ENCODE measurements at regions not wholly inside any gene's neighbourhood (a gene's known extent, or its start where the extent isn't known, plus 50 kb on each side); places are given as distances from the start of the nearest gene placed in this dataset.

DNA sequence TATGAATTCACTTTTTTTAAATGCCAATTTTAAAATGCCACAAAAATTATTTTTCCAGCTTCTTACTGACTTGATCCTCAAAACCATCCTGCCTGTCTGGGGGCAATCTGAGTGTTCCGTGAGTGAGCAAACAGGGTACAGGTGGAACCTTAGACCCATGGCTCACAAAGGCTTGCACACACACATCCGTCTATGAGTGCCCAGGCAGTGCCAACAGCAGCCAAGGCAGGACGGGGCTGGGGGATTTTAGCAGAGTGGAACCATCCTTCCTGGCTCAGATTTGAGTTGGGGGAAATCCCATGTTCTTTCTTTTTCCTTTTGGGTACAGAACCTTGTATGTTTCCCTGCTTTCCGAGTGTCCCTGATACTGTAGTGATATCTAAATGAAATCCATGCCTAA is 377.7 kb upstream of the MGMT start:
- Histone ChIP-seq H3K27ac (ENCODE audit: poor library complexity, severe bottlenecking) (no peak overlapping the region), H3K9me3 (ENCODE audit: severe bottlenecking) (no peaks in the 10 kb centered on the region), H3K27me3 (ENCODE audit: insufficient read depth, poor library complexity, severe bottlenecking) (no peaks in the 10 kb centered on the region), H3K36me3 (ENCODE audit: low read depth) (no peaks in the 10 kb centered on the region), H3K4me1 (ENCODE audit: insufficient read depth, poor library complexity, severe bottlenecking) (no peaks in the 10 kb centered on the region), H3K4me3 (ENCODE audit: severe bottlenecking) (no peak overlapping the region)
- DNase-seq (ENCODE audit: low spot score) (no peak), ATAC-seq (ENCODE audit: low read depth) (no peak)
- no peak for TF ChIP-seq CTCF (IDR thresholded peaks at IDR 0.05; ENCODE audit: poor library complexity, severe bottlenecking)

- Histone ChIP-seq H3K4me3 (ENCODE audit: severe bottlenecking) (no peak overlapping the region), H3K9me3 (ENCODE audit: severe bottlenecking) (no peaks in the 10 kb centered on the region), H3K27me3 (ENCODE audit: insufficient read depth, poor library complexity, severe bottlenecking) (no peaks in the 10 kb centered on the region), H3K4me1 (ENCODE audit: insufficient read depth, poor library complexity, severe bottlenecking) (no peaks in the 10 kb centered on the region), H3K27ac (ENCODE audit: poor library complexity, severe bottlenecking) (no peak overlapping the region), H3K36me3 (ENCODE audit: low read depth) (no peaks in the 10 kb centered on the region)
- no peak for TF ChIP-seq CTCF (IDR thresholded peaks at IDR 0.05; ENCODE audit: poor library complexity, severe bottlenecking)
- DNase-seq (ENCODE audit: low spot score), result no peak
- ATAC-seq (ENCODE audit: low read depth), result no peak
Measured at GRCh38 chr10:129090165-129090564, 376.9 kb upstream of the MGMT start.

DNA sequence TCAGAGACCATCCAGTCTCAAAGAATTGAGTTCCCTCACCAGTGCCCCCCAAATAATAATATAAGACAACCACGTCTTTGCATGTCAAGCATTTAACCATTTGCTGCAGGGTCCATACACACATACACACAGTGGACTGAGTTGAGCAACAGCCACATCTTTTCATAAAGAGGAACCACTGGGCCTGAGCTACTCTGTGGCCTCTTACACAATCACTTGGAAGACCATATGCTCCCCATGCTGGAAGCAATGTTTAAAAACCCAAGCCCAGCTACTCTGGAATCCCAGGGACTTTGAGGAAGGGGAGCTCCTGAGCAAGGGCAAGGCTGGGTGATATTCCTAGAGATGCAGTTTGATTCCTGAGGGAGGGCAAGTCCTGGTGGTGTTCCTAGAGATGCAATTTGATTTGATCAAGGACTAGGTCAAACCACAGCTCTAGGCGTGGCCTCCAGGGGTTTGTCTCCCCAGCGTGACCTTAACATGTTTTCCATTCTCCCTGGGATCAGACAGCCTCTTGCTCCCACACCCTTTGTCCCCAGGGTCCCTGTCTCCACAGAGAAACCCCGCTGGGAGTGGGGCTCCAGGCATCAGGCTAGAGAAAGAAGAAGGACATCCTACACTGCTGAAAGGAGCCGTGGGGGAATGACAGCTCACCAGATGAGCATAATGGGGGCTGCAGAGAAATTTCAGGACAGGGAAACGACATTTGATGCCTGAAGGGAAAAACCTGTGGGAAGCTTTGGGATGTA is 376.2 kb upstream of the MGMT start:
- Histone ChIP-seq H3K9me3 (ENCODE audit: severe bottlenecking) (no peaks in the 10 kb centered on the region), H3K36me3 (ENCODE audit: low read depth) (no peaks in the 10 kb centered on the region), H3K27me3 (ENCODE audit: insufficient read depth, poor library complexity, severe bottlenecking) (no peaks in the 10 kb centered on the region), H3K27ac (ENCODE audit: poor library complexity, severe bottlenecking) (no peak overlapping the region), H3K4me1 (ENCODE audit: insufficient read depth, poor library complexity, severe bottlenecking) (peaks cover 2% of the 10 kb centered on the region), H3K4me3 (ENCODE audit: severe bottlenecking) (no peak overlapping the region)
- no peak for TF ChIP-seq CTCF (IDR thresholded peaks at IDR 0.05; ENCODE audit: poor library complexity, severe bottlenecking)
- DNase-seq (ENCODE audit: low spot score) (no peak), ATAC-seq (ENCODE audit: low read depth) (no peak)

DNA sequence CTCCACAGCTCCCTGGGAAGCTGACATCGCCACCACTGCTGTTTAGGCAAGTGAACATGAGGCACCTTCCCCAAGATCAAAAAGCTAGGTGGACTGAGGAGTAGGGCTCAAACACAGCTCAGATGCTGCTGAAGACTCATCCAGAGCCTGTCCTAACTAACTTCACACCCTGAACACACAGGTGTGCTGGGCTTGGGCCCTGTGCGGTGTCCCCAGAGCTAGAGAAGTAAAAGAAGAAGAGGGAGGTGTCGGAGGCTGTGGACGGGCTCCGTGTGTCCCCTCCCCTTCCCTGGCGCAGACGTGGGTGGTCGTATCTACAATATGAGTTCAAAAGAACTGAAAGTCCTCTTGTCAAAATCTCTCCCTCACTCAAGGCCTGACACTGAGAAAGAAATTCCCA is 373.4 kb upstream of the MGMT start:
- TF ChIP-seq CTCF (IDR thresholded peaks at IDR 0.05; ENCODE audit: poor library complexity, severe bottlenecking), result no peak
- peaks cover 5% of the 10 kb centered on the region for H3K4me1 ChIP-seq (ENCODE audit: insufficient read depth, poor library complexity, severe bottlenecking)
- H3K27me3 ChIP-seq (ENCODE audit: insufficient read depth, poor library complexity, severe bottlenecking), result no peaks in the 10 kb centered on the region
- no peak overlapping the region for H3K27ac ChIP-seq (ENCODE audit: poor library complexity, severe bottlenecking)
- H3K9me3 ChIP-seq (ENCODE audit: severe bottlenecking), result no peaks in the 10 kb centered on the region
- no peak overlapping the region for H3K4me3 ChIP-seq (ENCODE audit: severe bottlenecking)
- no peaks in the 10 kb centered on the region for H3K36me3 ChIP-seq (ENCODE audit: low read depth)
- ATAC-seq (ENCODE audit: low read depth), result no peak
- DNase-seq (ENCODE audit: low spot score), result no peak

DNA sequence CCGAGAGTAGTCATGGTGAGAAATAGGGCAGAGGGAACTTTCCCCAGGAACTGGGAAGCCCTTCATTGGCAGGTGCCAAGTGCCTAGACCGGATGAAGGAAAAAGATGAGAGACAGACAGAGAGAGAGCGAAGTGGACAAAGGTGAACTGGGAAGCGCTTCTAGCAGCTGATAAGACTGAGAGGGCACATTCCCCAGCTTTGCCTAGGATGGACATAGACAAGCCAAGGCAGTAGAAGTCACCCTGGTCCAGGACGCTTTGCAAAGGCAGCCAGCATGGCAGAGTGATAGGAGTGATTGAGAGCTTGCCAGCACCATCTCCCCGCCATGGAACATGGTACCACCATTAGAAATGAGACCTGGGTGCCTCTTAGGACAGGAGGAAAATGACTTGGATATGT is 372.8 kb upstream of the MGMT start:
- ATAC-seq (ENCODE audit: low read depth) (no peak), DNase-seq (ENCODE audit: low spot score) (no peak)
- no peak for TF ChIP-seq CTCF (IDR thresholded peaks at IDR 0.05; ENCODE audit: poor library complexity, severe bottlenecking)
- H3K4me1 ChIP-seq (ENCODE audit: insufficient read depth, poor library complexity, severe bottlenecking), result peaks cover 5% of the 10 kb centered on the region
- H3K27me3 ChIP-seq (ENCODE audit: insufficient read depth, poor library complexity, severe bottlenecking), result no peaks in the 10 kb centered on the region
- H3K27ac ChIP-seq (ENCODE audit: poor library complexity, severe bottlenecking), result no peak overlapping the region
- no peaks in the 10 kb centered on the region for H3K9me3 ChIP-seq (ENCODE audit: severe bottlenecking)
- no peaks in the 10 kb centered on the region for H3K36me3 ChIP-seq (ENCODE audit: low read depth)
- H3K4me3 ChIP-seq (ENCODE audit: severe bottlenecking), result no peak overlapping the region

All from RWPE2 (cell line).